ENCODE measurements at regions not wholly inside any gene's neighbourhood (a gene's known extent, or its start where the extent isn't known, plus 50 kb on each side); places are given as distances from the start of the nearest gene placed in this dataset.
"Not testable (repeated sequence)": the region's sequence is repeated elsewhere in the genome, so short reads cannot be mapped to it uniquely, and the experiment has no call there.

- TF ChIP-seq EZH2 (IDR thresholded peaks at IDR 0.05; ENCODE audit: low read length, missing control alignments); CTCF (conservative IDR thresholded peaks at IDR 0.05 in 1 of 2, IDR thresholded peaks at IDR 0.05 in 1 of 2; ENCODE audit: low read depth in 1 of 2, low read length in 2 of 2): not testable (repeated sequence)
Measured at GRCh38 chr13:94786246-94786645, 73.9 kb upstream of the SOX21 start.
